ENCODE measurements at regions not wholly inside any gene's neighbourhood (a gene's known extent, or its start where the extent isn't known, plus 50 kb on each side); places are given as distances from the start of the nearest gene placed in this dataset.
"Not testable (repeated sequence)": the region's sequence is repeated elsewhere in the genome, so short reads cannot be mapped to it uniquely, and the experiment has no call there.

GRCh38 chr12:46647034-46647433 lies 178.8 kb downstream of the SLC38A4 start:
- TF ChIP-seq CTCF (IDR thresholded peaks at IDR 0.05; ENCODE audit: control extremely low read depth, extremely low read depth) = no peak
- WGBS, 2 donors = 54 to 57% methylated on average over 2 of the region's 2 CpGs
- H3K9ac ChIP-seq (ENCODE audit: insufficient read depth in 1 of 2, low read length in 2 of 2) = no peak overlapping the region
- no peak for ATAC-seq (ENCODE audit: insufficient read depth, low FRiP score)
- no peak overlapping the region for H3K27ac ChIP-seq (ENCODE audit: low read depth in 1 of 2, low read length in 1 of 2)
- H3K27me3 ChIP-seq (ENCODE audit: control insufficient read depth in 3 of 3, insufficient read depth in 3 of 3, low read length in 2 of 3) = no peaks in the 10 kb centered on the region
- no peaks in the 10 kb centered on the region for H3K36me3 ChIP-seq (ENCODE audit: control insufficient read depth in 4 of 4, insufficient read depth in 4 of 4, low read length in 4 of 4)
- DNase-seq = no peak
- H3K4me1 ChIP-seq (ENCODE audit: control insufficient read depth in 5 of 5, insufficient read depth in 5 of 5, low read length in 5 of 5) = no peaks in the 10 kb centered on the region
- H3K4me3 ChIP-seq = no peak overlapping the region
- no peaks in the 10 kb centered on the region for H3K9me3 ChIP-seq (ENCODE audit: control insufficient read depth in 4 of 4, insufficient read depth in 3 of 4, low read length in 3 of 4)

DNA sequence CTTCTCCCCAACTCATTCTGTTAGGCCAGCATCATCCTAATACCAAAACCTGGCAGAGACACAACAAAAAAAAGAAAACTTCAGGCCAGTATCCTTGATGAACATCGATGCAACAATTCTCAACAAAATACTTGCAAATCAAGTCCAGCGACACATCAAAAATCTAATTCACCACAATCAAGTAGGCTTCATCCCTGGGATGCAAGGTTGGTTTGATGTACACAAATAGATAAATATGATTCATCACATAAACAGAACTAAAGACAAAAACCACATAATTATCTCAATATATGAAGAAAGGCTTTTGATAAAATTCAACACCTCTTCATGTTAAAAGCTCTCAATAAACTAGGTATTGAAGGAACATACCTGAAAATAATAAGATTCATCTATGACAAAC lies 184.1 kb downstream of the SLC38A4 start:
- H3K9me3 ChIP-seq (ENCODE audit: control insufficient read depth in 4 of 4, insufficient read depth in 3 of 4, low read length in 3 of 4); H3K4me3 ChIP-seq; H3K4me1 ChIP-seq (ENCODE audit: control insufficient read depth in 5 of 5, insufficient read depth in 5 of 5, low read length in 5 of 5); H3K27me3 ChIP-seq (ENCODE audit: control insufficient read depth in 3 of 3, insufficient read depth in 3 of 3, low read length in 2 of 3); H3K9ac ChIP-seq (ENCODE audit: insufficient read depth in 1 of 2, low read length in 2 of 2); DNase-seq; ATAC-seq (ENCODE audit: insufficient read depth, low FRiP score); H3K36me3 ChIP-seq (ENCODE audit: control insufficient read depth in 4 of 4, insufficient read depth in 4 of 4, low read length in 4 of 4); H3K27ac ChIP-seq (ENCODE audit: low read depth in 1 of 2, low read length in 1 of 2): not testable (repeated sequence)
- WGBS, 2 donors = 98% methylated on average over 2 of the region's 2 CpGs

DNA sequence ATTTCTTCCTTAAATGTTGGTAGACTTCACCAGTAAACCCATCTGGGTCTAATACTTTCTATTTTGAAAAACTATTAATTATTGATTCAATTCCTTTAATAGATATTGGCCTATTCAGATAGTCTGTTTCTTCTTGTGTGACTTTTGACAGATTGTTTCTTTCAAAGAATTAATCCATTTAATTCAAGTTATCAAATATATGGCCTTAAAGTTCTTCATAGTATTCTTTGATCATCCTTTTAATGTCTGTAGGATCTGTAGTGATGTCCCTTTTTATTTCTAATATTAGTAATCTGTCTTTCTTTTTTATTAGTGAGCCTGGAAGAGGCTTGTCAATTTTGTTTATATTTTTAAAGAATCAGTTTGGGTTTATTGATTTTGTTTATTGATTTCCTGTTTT lies 190.0 kb downstream of the SLC38A4 start:
- ATAC-seq (ENCODE audit: insufficient read depth, low FRiP score) = no peak
- no peaks in the 10 kb centered on the region for H3K36me3 ChIP-seq (ENCODE audit: control insufficient read depth in 4 of 4, insufficient read depth in 4 of 4, low read length in 4 of 4)

More for the DNA sequence above, 190.0 kb downstream of the SLC38A4 start:
- Histone ChIP-seq H3K4me1 (ENCODE audit: control insufficient read depth in 5 of 5, insufficient read depth in 5 of 5, low read length in 5 of 5) (no peaks in the 10 kb centered on the region), H3K27ac (ENCODE audit: low read depth in 1 of 2, low read length in 1 of 2) (no peak overlapping the region), H3K9me3 (ENCODE audit: control insufficient read depth in 4 of 4, insufficient read depth in 3 of 4, low read length in 3 of 4) (peaks cover 0 to 9% (median 5%) of the 10 kb centered on the region in 4 donors), H3K27me3 (ENCODE audit: control insufficient read depth in 3 of 3, insufficient read depth in 3 of 3, low read length in 2 of 3) (no peaks in the 10 kb centered on the region), H3K4me3 (no peak overlapping the region), H3K9ac (ENCODE audit: insufficient read depth in 1 of 2, low read length in 2 of 2) (no peak overlapping the region)
- TF ChIP-seq CTCF (IDR thresholded peaks at IDR 0.05; ENCODE audit: control extremely low read depth, extremely low read depth) = no peak
- no peak for DNase-seq
